ENCODE measurements at regions not wholly inside any gene's neighbourhood (a gene's known extent, or its start where the extent isn't known, plus 50 kb on each side); places are given as distances from the start of the nearest gene placed in this dataset.

GRCh38 chr14:83300476-83301064 lies 1766.9 kb upstream of the SEL1L start:
- intact Hi-C loops (cut with micrococcal nuclease): loop anchor here (5.0 kb wide), 1 partner anchor 162 kb away; no protein-coding TSS in a partner anchor
- H3K27ac Mint-ChIP-seq: no peak overlapping the region
- H3K4me1 Mint-ChIP-seq (ENCODE audit: low read depth): no peaks in the 10 kb centered on the region
- no peak overlapping the region for H3K4me3 Mint-ChIP-seq
- H3K36me3 Mint-ChIP-seq (ENCODE audit: low read depth): no peaks in the 10 kb centered on the region
- H3K9me3 Mint-ChIP-seq: peaks cover 10% of the 10 kb centered on the region
- H3K27me3 Mint-ChIP-seq: no peaks in the 10 kb centered on the region

- no peak overlapping the region for H3K27ac Mint-ChIP-seq
- peaks cover under 1% of the 10 kb centered on the region for H3K9me3 Mint-ChIP-seq
- H3K36me3 Mint-ChIP-seq (ENCODE audit: low read depth): no peaks in the 10 kb centered on the region
- H3K27me3 Mint-ChIP-seq: no peaks in the 10 kb centered on the region
- no peaks in the 10 kb centered on the region for H3K4me1 Mint-ChIP-seq (ENCODE audit: low read depth)
- intact Hi-C loops (cut with micrococcal nuclease): loop anchor here (5.0 kb wide), 1 partner anchor 161 kb away; no protein-coding TSS in a partner anchor
- H3K4me3 Mint-ChIP-seq: no peak overlapping the region
Observed at GRCh38 chr14:83301791-83302190, 1768.1 kb upstream of the SEL1L start.

- Mint-ChIP-seq H3K36me3 (ENCODE audit: low read depth) (no peaks in the 10 kb centered on the region), H3K4me1 (ENCODE audit: low read depth) (peaks cover 5% of the 10 kb centered on the region), H3K4me3 (no peak overlapping the region), H3K27me3 (no peaks in the 10 kb centered on the region), H3K9me3 (no peaks in the 10 kb centered on the region), H3K27ac (no peak overlapping the region)
- intact Hi-C loops (cut with micrococcal nuclease): no loop called here
Observed at GRCh38 chr14:83309211-83309610, 1775.6 kb upstream of the SEL1L start.

- Mint-ChIP-seq H3K36me3 (ENCODE audit: low read depth) (no peaks in the 10 kb centered on the region), H3K9me3 (no peaks in the 10 kb centered on the region), H3K4me3 (no peak overlapping the region), H3K27ac (no peak overlapping the region), H3K27me3 (no peaks in the 10 kb centered on the region), H3K4me1 (ENCODE audit: low read depth) (peaks cover 5% of the 10 kb centered on the region)
- intact Hi-C loops (cut with micrococcal nuclease): no loop called here
Observed at GRCh38 chr14:83309833-83310232, 1776.2 kb upstream of the SEL1L start.

- H3K9me3 Mint-ChIP-seq: no peaks in the 10 kb centered on the region
- peaks cover 5% of the 10 kb centered on the region for H3K4me1 Mint-ChIP-seq (ENCODE audit: low read depth)
- no peaks in the 10 kb centered on the region for H3K36me3 Mint-ChIP-seq (ENCODE audit: low read depth)
- H3K27me3 Mint-ChIP-seq: no peaks in the 10 kb centered on the region
- intact Hi-C loops (cut with micrococcal nuclease): no loop called here
- H3K27ac Mint-ChIP-seq: no peak overlapping the region
- no peak overlapping the region for H3K4me3 Mint-ChIP-seq
Observed at GRCh38 chr14:83312511-83312910, 1778.9 kb upstream of the SEL1L start.

- H3K9me3 Mint-ChIP-seq: no peaks in the 10 kb centered on the region
- no peaks in the 10 kb centered on the region for H3K27me3 Mint-ChIP-seq
- H3K36me3 Mint-ChIP-seq (ENCODE audit: low read depth): no peaks in the 10 kb centered on the region
- intact Hi-C loops (cut with micrococcal nuclease): no loop called here
- no peak overlapping the region for H3K4me3 Mint-ChIP-seq
- peaks cover 5% of the 10 kb centered on the region for H3K4me1 Mint-ChIP-seq (ENCODE audit: low read depth)
- H3K27ac Mint-ChIP-seq: no peak overlapping the region
Observed at GRCh38 chr14:83314764-83315163, 1781.1 kb upstream of the SEL1L start.

GRCh38 chr14:83316356-83316755 lies 1782.7 kb upstream of the SEL1L start:
- H3K36me3 Mint-ChIP-seq (ENCODE audit: low read depth): no peaks in the 10 kb centered on the region
- H3K27me3 Mint-ChIP-seq: no peaks in the 10 kb centered on the region
- intact Hi-C loops (cut with micrococcal nuclease): no loop called here
- no peak overlapping the region for H3K27ac Mint-ChIP-seq
- no peaks in the 10 kb centered on the region for H3K9me3 Mint-ChIP-seq
- peaks cover 5% of the 10 kb centered on the region for H3K4me1 Mint-ChIP-seq (ENCODE audit: low read depth)
- no peak overlapping the region for H3K4me3 Mint-ChIP-seq

GRCh38 chr14:83320837-83321236 lies 1787.2 kb upstream of the SEL1L start:
- no peaks in the 10 kb centered on the region for H3K36me3 Mint-ChIP-seq (ENCODE audit: low read depth)
- intact Hi-C loops (cut with micrococcal nuclease): no loop called here
- no peak overlapping the region for H3K27ac Mint-ChIP-seq
- H3K9me3 Mint-ChIP-seq: no peaks in the 10 kb centered on the region
- no peaks in the 10 kb centered on the region for H3K4me1 Mint-ChIP-seq (ENCODE audit: low read depth)
- no peak overlapping the region for H3K4me3 Mint-ChIP-seq
- H3K27me3 Mint-ChIP-seq: no peaks in the 10 kb centered on the region

- H3K9me3 Mint-ChIP-seq: no peaks in the 10 kb centered on the region
- no peaks in the 10 kb centered on the region for H3K36me3 Mint-ChIP-seq (ENCODE audit: low read depth)
- no peak overlapping the region for H3K4me3 Mint-ChIP-seq
- no peaks in the 10 kb centered on the region for H3K27me3 Mint-ChIP-seq
- intact Hi-C loops (cut with micrococcal nuclease): no loop called here
- H3K27ac Mint-ChIP-seq: no peak overlapping the region
- no peaks in the 10 kb centered on the region for H3K4me1 Mint-ChIP-seq (ENCODE audit: low read depth)
Observed at GRCh38 chr14:83331513-83331912, 1797.9 kb upstream of the SEL1L start.

- H3K36me3 Mint-ChIP-seq (ENCODE audit: low read depth): no peaks in the 10 kb centered on the region
- intact Hi-C loops (cut with micrococcal nuclease): no loop called here
- no peaks in the 10 kb centered on the region for H3K27me3 Mint-ChIP-seq
- no peak overlapping the region for H3K4me3 Mint-ChIP-seq
- no peaks in the 10 kb centered on the region for H3K4me1 Mint-ChIP-seq (ENCODE audit: low read depth)
- H3K9me3 Mint-ChIP-seq: no peaks in the 10 kb centered on the region
- H3K27ac Mint-ChIP-seq: no peak overlapping the region
Observed at GRCh38 chr14:83342590-83342989, 1808.9 kb upstream of the SEL1L start.

- intact Hi-C loops (cut with micrococcal nuclease): no loop called here
- H3K36me3 Mint-ChIP-seq (ENCODE audit: low read depth): no peaks in the 10 kb centered on the region
- no peaks in the 10 kb centered on the region for H3K9me3 Mint-ChIP-seq
- H3K27ac Mint-ChIP-seq: no peak overlapping the region
- H3K4me3 Mint-ChIP-seq: no peak overlapping the region
- H3K27me3 Mint-ChIP-seq: no peaks in the 10 kb centered on the region
- H3K4me1 Mint-ChIP-seq (ENCODE audit: low read depth): no peaks in the 10 kb centered on the region
Observed at GRCh38 chr14:83347874-83348273, 1814.2 kb upstream of the SEL1L start.

- Mint-ChIP-seq H3K4me1 (ENCODE audit: low read depth) (no peaks in the 10 kb centered on the region), H3K36me3 (ENCODE audit: low read depth) (no peaks in the 10 kb centered on the region), H3K4me3 (no peak overlapping the region), H3K9me3 (no peaks in the 10 kb centered on the region), H3K27me3 (no peaks in the 10 kb centered on the region), H3K27ac (no peak overlapping the region)
- intact Hi-C loops (cut with micrococcal nuclease): no loop called here
Observed at GRCh38 chr14:83355609-83356008, 1822.0 kb upstream of the SEL1L start.

- H3K4me3 Mint-ChIP-seq: no peak overlapping the region
- intact Hi-C loops (cut with micrococcal nuclease): no loop called here
- H3K36me3 Mint-ChIP-seq (ENCODE audit: low read depth): no peaks in the 10 kb centered on the region
- H3K27ac Mint-ChIP-seq: no peak overlapping the region
- H3K9me3 Mint-ChIP-seq: no peaks in the 10 kb centered on the region
- no peaks in the 10 kb centered on the region for H3K27me3 Mint-ChIP-seq
- no peaks in the 10 kb centered on the region for H3K4me1 Mint-ChIP-seq (ENCODE audit: low read depth)
Observed at GRCh38 chr14:83356080-83356479, 1822.4 kb upstream of the SEL1L start.

- no peaks in the 10 kb centered on the region for H3K9me3 Mint-ChIP-seq
- intact Hi-C loops (cut with micrococcal nuclease): no loop called here
Observed at GRCh38 chr14:83372271-83372670, 1838.6 kb upstream of the SEL1L start.

GRCh38 chr14:83379436-83379835 lies 1845.8 kb upstream of the SEL1L start:
- no peaks in the 10 kb centered on the region for H3K9me3 Mint-ChIP-seq
- H3K27ac Mint-ChIP-seq: no peak overlapping the region
- no peaks in the 10 kb centered on the region for H3K4me1 Mint-ChIP-seq (ENCODE audit: low read depth)
- H3K4me3 Mint-ChIP-seq: no peak overlapping the region
- no peaks in the 10 kb centered on the region for H3K36me3 Mint-ChIP-seq (ENCODE audit: low read depth)
- intact Hi-C loops (cut with micrococcal nuclease): no loop called here
- no peaks in the 10 kb centered on the region for H3K27me3 Mint-ChIP-seq

More at GRCh38 chr14:83372271-83372670, 1838.6 kb upstream of the SEL1L start:
- H3K4me3 Mint-ChIP-seq: no peak overlapping the region
- no peaks in the 10 kb centered on the region for H3K4me1 Mint-ChIP-seq (ENCODE audit: low read depth)
- no peaks in the 10 kb centered on the region for H3K36me3 Mint-ChIP-seq (ENCODE audit: low read depth)
- no peak overlapping the region for H3K27ac Mint-ChIP-seq
- H3K27me3 Mint-ChIP-seq: no peaks in the 10 kb centered on the region
